SH-SY5Y (cell line): ENCODE measurements at regions not wholly inside any gene's neighbourhood (a gene's known extent, or its start where the extent isn't known, plus 50 kb on each side); places are given as distances from the start of the nearest gene placed in this dataset.

Source experiments
- GATA2 ChIP-seq: IDR thresholded peaks from 2 replicates; pipeline ENCODE4 v1.6.1; 2011; ENCODE audit warnings: mild to moderate bottlenecking, low read depth, low read length
- GATA3 ChIP-seq: IDR thresholded peaks from 2 replicates; pipeline ENCODE4 v1.6.1; 2011; ENCODE audit warnings: low read depth, mild to moderate bottlenecking, low read length, moderate library complexity

- TF ChIP-seq GATA2 (no peak), GATA3 (no peak)
Observed at GRCh38 chr10:44047361-44047760, 337.5 kb downstream of the CXCL12 start.
